K562 (cell line): ENCODE measurements at regions not wholly inside any gene's neighbourhood (a gene's known extent, or its start where the extent isn't known, plus 50 kb on each side); places are given as distances from the start of the nearest gene placed in this dataset.

ENCODE experiments used
- ATAC-seq: fragments of 200-7000 bp; cut with Tn5 transposase; 3 replicates; pipeline ENCODE4 v1.9.1; 2020; ENCODE audit warnings: moderate library complexity
- BruUV-seq: library from RNA; stranded (reverse); fragments of 400-500 nt; replicated peaks from 2 replicates; lab custom pipeline; 2021; lab: Mats Ljungman, UMichigan
- CTCF ChIA-PET: fragments of 300-600 bp; formaldehyde crosslinking; extraction: SDS; loops from one replicate; lab custom pipeline; 2021; ENCODE audit warnings: low intra/inter-chr PET ratio; lab: Yijun Ruan, JAX
- POLR2A ChIA-PET: fragments of 300-600, 350-650 bp; sonication (Branson Sonifier 250); formaldehyde crosslinking; extraction: SDS; loops from one replicate; lab custom pipeline; 2021; ENCODE audit warnings: antibody characterized with exemption, inconsistent platforms; lab: Yijun Ruan, JAX
- DNase-seq, 4 experiments: peaks; one replicate each; pipeline versions ENCODE4 v3.0.0 to v3.0.0-alpha.2; 2011 to 2018; ENCODE audit warnings: low spot score in 3 of 4, mixed read lengths in 3 of 4; ENCODE audit errors: extremely low read depth in 1 of 4
- FAIRE-seq: peaks from 2 replicates; lab custom pipeline; 2011; peaks lifted over from hg19 to GRCh38; lab: Jason Lieb, UNC
- H2AFZ ChIP-seq: 2 replicates; pipeline ENCODE4 v1.6.0; 2011; ENCODE audit warnings: low read depth, low read length, control low read depth, inconsistent platforms
- H3K27ac ChIP-seq: fragments of 200-600 bp; 3 replicates; pipeline ENCODE4 v1.8.0; 2011; ENCODE audit warnings: low read depth, mild to moderate bottlenecking, control low read depth, inconsistent platforms, low read length, moderate library complexity, mixed read lengths; ENCODE audit errors: extremely low read depth
- H3K27me3 ChIP-seq, 2 experiments: fragments of 300-600 bp in 1 of 2; 2 replicates in 1 of 2; 3 replicates in 1 of 2; pipeline versions ENCODE4 v1.6.0 to v1.8.0; 2011; ENCODE audit warnings: inconsistent platforms in 2 of 2, low read length in 2 of 2, mild to moderate bottlenecking in 1 of 2, mixed read lengths in 1 of 2, moderate library complexity in 1 of 2; ENCODE audit not compliant: control insufficient read depth in 2 of 2, insufficient read depth in 2 of 2
- H3K36me3 ChIP-seq: fragments of 300-600 bp; 3 replicates; pipeline ENCODE4 v1.8.0; 2011; ENCODE audit warnings: mild to moderate bottlenecking, low read length, inconsistent platforms; ENCODE audit not compliant: control insufficient read depth, insufficient read depth
- H3K4me1 ChIP-seq, 2 experiments: fragments of 200-600 bp in 1 of 2; replicated peaks in 1 of 2; 2 replicates in 1 of 2; 3 replicates in 1 of 2; pipeline versions ENCODE4 v1.5.1 to v1.8.0; 2011; ENCODE audit warnings: inconsistent platforms in 2 of 2, low read length in 2 of 2, mild to moderate bottlenecking in 1 of 2, mixed read lengths in 1 of 2, moderate library complexity in 1 of 2; ENCODE audit not compliant: control insufficient read depth in 2 of 2, insufficient read depth in 2 of 2
- H3K4me2 ChIP-seq: 2 replicates; pipeline ENCODE4 v1.6.1; 2011; ENCODE audit warnings: low read length, control low read depth, inconsistent platforms, mixed read lengths; ENCODE audit not compliant: insufficient read depth
- H3K4me3 ChIP-seq: fragments of 200-600 bp; sonication (generic), shearing (Covaris generic); 2 replicates; pipeline ENCODE4 v1.5.1; 2016; ENCODE audit warnings: control low read depth, inconsistent platforms
- H3K79me2 ChIP-seq: fragments of 200-600 bp; 3 replicates; pipeline ENCODE4 v1.8.0; 2011; ENCODE audit warnings: low read length, inconsistent platforms; ENCODE audit not compliant: control insufficient read depth, insufficient read depth
- H3K9ac ChIP-seq, 2 experiments: 2 replicates each; pipeline versions ENCODE4 v1.6.0 to v1.6.1; 2011; ENCODE audit warnings: low read depth in 2 of 2, low read length in 2 of 2, control low read depth in 1 of 2, inconsistent platforms in 1 of 2, mild to moderate bottlenecking in 1 of 2, mixed read lengths in 1 of 2; ENCODE audit not compliant: insufficient read depth in 1 of 2
- H3K9me1 ChIP-seq: one replicate; pipeline ENCODE4 v1.6.0; 2011; ENCODE audit warnings: inconsistent platforms, mild to moderate bottlenecking, low read length, moderate library complexity; ENCODE audit not compliant: control insufficient read depth, insufficient read depth
- H3K9me3 ChIP-seq: replicated peaks from 2 replicates; pipeline ENCODE4 v1.5.1; 2011; ENCODE audit warnings: low read depth, low read length, inconsistent platforms; ENCODE audit not compliant: control insufficient read depth, insufficient read depth
- H4K20me1 ChIP-seq: replicated peaks from 2 replicates; pipeline ENCODE4 v1.6.1; 2011; ENCODE audit warnings: low read length, inconsistent platforms, mixed read lengths; ENCODE audit not compliant: control insufficient read depth, insufficient read depth
- CREB1 ChIP-seq, 2 experiments: sonication (generic) in 1 of 2; formaldehyde crosslinking in 1 of 2; IDR thresholded peaks; 2 replicates each; pipeline versions ENCODE4 v1.6.1 to v1.8.0; 2012 to 2022; ENCODE audit warnings: inconsistent platforms in 1 of 2, mild to moderate bottlenecking in 1 of 2, missing genetic modification reagents in 1 of 2, moderate library complexity in 1 of 2
- CREM ChIP-seq: IDR thresholded peaks from 2 replicates; pipeline ENCODE4 v1.6.1; 2014; ENCODE audit warnings: antibody characterized with exemption, low read depth
- GABPA ChIP-seq: fragments of 200-800 bp; sonication (Bioruptor generic); conservative IDR thresholded peaks from 2 replicates; pipeline ENCODE4 v1.6.1; 2016; ENCODE audit warnings: low read depth, missing genetic modification characterization, missing compliant biosample characterization
- PBX2 ChIP-seq, 2 experiments: IDR thresholded peaks in 1 of 2; conservative IDR thresholded peaks in 1 of 2; 2 replicates each; pipeline ENCODE4 v1.6.1; 2016; ENCODE audit warnings: low read depth in 2 of 2, mild to moderate bottlenecking in 1 of 2, missing compliant biosample characterization in 1 of 2, missing genetic modification characterization in 1 of 2, moderate library complexity in 1 of 2
- PML ChIP-seq: IDR thresholded peaks from 2 replicates; pipeline ENCODE4 v1.6.1; 2012; ENCODE audit warnings: low read length, inconsistent platforms
- PYGO2 ChIP-seq: fragments of 450-650 bp; IDR thresholded peaks from 2 replicates; pipeline ENCODE4 v1.6.1; 2016; ENCODE audit warnings: mild to moderate bottlenecking, missing genetic modification characterization, moderate library complexity, missing compliant biosample characterization
- SNRNP70 ChIP-seq: fragments of 200-400 bp; formaldehyde crosslinking; optimal IDR thresholded peaks from 2 replicates; pipeline ENCODE3; 2017; ENCODE audit warnings: low read depth, low read length
- ZNF77 ChIP-seq: fragments of 250-450 bp; sonication (Bioruptor Pico); IDR thresholded peaks from 2 replicates; pipeline ENCODE4 v1.5.0; 2020
- WGBS: fragments of 100-300 bp; shearing (Covaris generic); methylation state at CpG from one replicate; pipeline ENCODE4 v1.1.6; 2016; ENCODE audit warnings: low coverage, mixed read lengths; ENCODE audit not compliant: insufficient coverage; ENCODE audit errors: missing lambda C conversion rate; 5-methylcytosine and 5-hydroxymethylcytosine counted together
- in situ Hi-C: fragments of 300-500 bp; cut with MboI; formaldehyde crosslinking; loops from 4 replicates; pipeline ENCODE4 v1.15.0; 2018; ENCODE audit warnings: inconsistent platforms, mixed read lengths
- intact Hi-C: fragments of 100-400 bp; cut with micrococcal nuclease; formaldehyde crosslinking; loops from 2 replicates; pipeline ENCODE4 v1.14.2; 2022

- no peak for TF ChIP-seq PBX2 (CRISPR knock-in tag; IDR thresholded peaks at IDR 0.05; ENCODE audit: low read depth)
- peak; percentile 53 for TF ChIP-seq PBX2 (tag; conservative IDR thresholded peaks at IDR 0.05; ENCODE audit: low read depth)
Measured at GRCh38 chr6:50992232-50992631, 173.6 kb downstream of the TFAP2B start (continued).

GRCh38 chr6:50992704-50993625 is 174.3 kb downstream of the TFAP2B start:
- no TSS peak for BruUV-seq
- intact Hi-C loops (no loop called here), in situ Hi-C loops (no loop called here)
- no peaks in the 10 kb centered on the region for H3K79me2 ChIP-seq
- H3K4me1 ChIP-seq: peaks cover 0 to 18% of the 10 kb centered on the region in 2 experiments; a peak in 3 of 5 replicates
- H3K27ac ChIP-seq: no peak overlapping the region
- H3K4me2 ChIP-seq: no peak overlapping the region
- TF ChIP-seq SNRNP70: no peak
- no peak for TF ChIP-seq ZNF77
- peak; percentile 68 for TF ChIP-seq CREB1 (IDR thresholded peaks at IDR 0.05)
- no peak for TF ChIP-seq CREB1 (CRISPR knock-in tag; IDR thresholded peaks at IDR 0.05)
- peak; percentile 58 for TF ChIP-seq GABPA
- no peak for TF ChIP-seq PML
- TF ChIP-seq CREM: peak; percentile 63; the same call in 1 of the 2 replicates
- TF ChIP-seq PYGO2: no peak
- no peak overlapping the region for H3K9ac ChIP-seq
- DNase-seq: no peak
- no peak; the same call in 2 of the 3 replicates for ATAC-seq
- ChIA-PET CTCF (no interaction called here), POLR2A (interaction anchor here (0.8 to 2.9 kb wide), 3 partner anchors 12 to 21 kb away, joined by 3 to 12 read pairs (median 3); no protein-coding TSS in a partner anchor)
- no peaks in the 10 kb centered on the region for H3K36me3 ChIP-seq
- no peaks in the 10 kb centered on the region for H3K9me3 ChIP-seq
- FAIRE-seq: no peak
- WGBS: 54% methylated on average over 8 of the region's 8 CpGs
- H3K4me3 ChIP-seq: no peak overlapping the region
- H3K9me1 ChIP-seq: no peaks in the 10 kb centered on the region
- H3K27me3 ChIP-seq: no peaks in the 10 kb centered on the region
- H2AFZ ChIP-seq: peak overlapping the region; percentile 52
- H4K20me1 ChIP-seq: no peaks in the 10 kb centered on the region
